ENCODE measurements at regions not wholly inside any gene's neighbourhood (a gene's known extent, or its start where the extent isn't known, plus 50 kb on each side); places are given as distances from the start of the nearest gene placed in this dataset.
A peak's percentile ranks its signal among the peaks of the same experiment; 100 is the strongest.

DNA sequence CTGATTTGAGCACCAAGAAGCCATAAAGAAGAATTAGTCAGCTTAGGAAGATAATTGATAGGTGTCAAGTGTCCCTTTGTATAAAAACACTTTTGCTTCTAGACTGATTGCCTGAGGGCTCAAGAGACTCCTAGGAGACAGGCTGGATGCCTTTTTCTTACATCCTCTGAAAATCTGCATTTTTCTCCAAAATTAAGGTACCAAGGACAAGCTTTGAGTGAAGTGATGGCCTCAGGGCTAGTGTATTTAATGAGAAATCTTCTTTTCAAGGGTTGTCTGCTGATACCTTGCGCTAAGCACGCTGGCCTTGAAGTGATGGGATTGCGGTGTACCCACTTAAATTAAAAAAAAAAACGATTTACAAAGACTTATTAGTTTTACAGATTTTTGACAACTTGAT is 304.0 kb downstream of the TLR4 start:
- intact Hi-C loops (cut with DNase I) = no loop called here
- DNase-seq (no peak), ATAC-seq (no peak)

GRCh38 chr9:118009614-118010013 is 305.4 kb downstream of the TLR4 start:
- ATAC-seq (no peak), DNase-seq (no peak)
- intact Hi-C loops (cut with DNase I) = no loop called here

GRCh38 chr9:118017607-118018122 is 313.5 kb downstream of the TLR4 start:
- DNase-seq (no peak), ATAC-seq (no peak)
- intact Hi-C loops (cut with DNase I) = no loop called here

- DNase-seq (no peak), ATAC-seq (no peak)
- intact Hi-C loops (cut with DNase I) = no loop called here
These were observed 319.4 kb downstream of the TLR4 start for GRCh38 chr9:118023644-118024043.

- ATAC-seq = no peak
- DNase-seq = no peak
- intact Hi-C loops (cut with DNase I) = no loop called here
These were observed 324.0 kb downstream of the TLR4 start for GRCh38 chr9:118028225-118028624.

DNA sequence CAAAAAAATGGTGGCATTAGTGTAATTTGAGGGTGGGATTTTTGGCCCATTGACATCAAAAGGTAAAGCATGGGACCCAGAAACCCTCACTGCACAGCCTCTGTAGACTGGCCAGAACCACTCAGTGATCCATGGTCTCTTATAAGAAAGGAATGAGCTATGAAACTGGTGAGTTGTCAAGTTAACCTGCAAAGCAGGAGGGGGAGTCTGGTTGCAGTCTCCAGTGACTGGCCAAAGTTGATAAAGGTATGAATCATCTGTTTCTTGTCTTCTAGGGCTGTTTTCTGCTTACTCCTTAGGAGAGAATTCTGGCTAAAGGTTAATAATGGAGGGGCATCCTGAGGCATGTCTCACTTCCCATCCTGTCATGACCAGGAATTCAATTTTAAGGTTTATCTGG is 325.2 kb downstream of the TLR4 start:
- DNase-seq (no peak), ATAC-seq (peak in 1 of 2 donors; percentile 54)

GRCh38 chr9:118034701-118035100 is 330.5 kb downstream of the TLR4 start:
- DNase-seq (no peak), ATAC-seq (no peak)
- intact Hi-C loops (cut with DNase I) = no loop called here

More for the DNA sequence above, 325.2 kb downstream of the TLR4 start:
- intact Hi-C loops (cut with DNase I) = no loop called here

GRCh38 chr9:118038713-118039112 is 334.5 kb downstream of the TLR4 start:
- DNase-seq = no peak
- no peak for ATAC-seq
- intact Hi-C loops (cut with DNase I) = no loop called here

- intact Hi-C loops (cut with DNase I) = no loop called here
- DNase-seq (no peak), ATAC-seq (no peak)
These were observed 354.0 kb downstream of the TLR4 start for GRCh38 chr9:118058227-118058626.

- peak; percentile 26 for DNase-seq
- no peak for ATAC-seq
- intact Hi-C loops (cut with DNase I) = no loop called here
These were observed 355.5 kb downstream of the TLR4 start for GRCh38 chr9:118059484-118060278.

DNA sequence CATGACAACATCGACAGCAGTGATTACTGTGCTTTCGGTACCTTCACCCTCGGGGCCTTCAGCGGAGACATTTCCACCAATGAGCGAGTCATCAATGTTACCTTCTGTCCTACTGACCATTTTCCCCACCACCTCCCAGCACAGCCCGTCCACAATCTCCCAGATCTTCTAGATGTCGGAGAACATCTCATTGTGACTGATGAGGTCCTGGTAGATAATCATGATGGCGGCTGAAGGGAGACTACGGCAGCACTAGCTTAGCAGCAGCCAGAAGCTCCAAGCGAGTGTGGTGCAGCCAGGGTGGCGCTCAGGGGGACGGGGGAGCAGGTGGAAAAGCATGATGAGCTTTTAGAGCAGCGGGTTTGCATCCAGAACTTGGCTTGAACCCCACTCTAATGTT is 379.0 kb downstream of the TLR4 start:
- intact Hi-C loops (cut with DNase I) = no loop called here
- DNase-seq = no peak
- no peak for ATAC-seq

- no peak for ATAC-seq
- intact Hi-C loops (cut with DNase I) = no loop called here
- no peak for DNase-seq
These were observed 383.9 kb downstream of the TLR4 start for GRCh38 chr9:118088090-118088489.

DNA sequence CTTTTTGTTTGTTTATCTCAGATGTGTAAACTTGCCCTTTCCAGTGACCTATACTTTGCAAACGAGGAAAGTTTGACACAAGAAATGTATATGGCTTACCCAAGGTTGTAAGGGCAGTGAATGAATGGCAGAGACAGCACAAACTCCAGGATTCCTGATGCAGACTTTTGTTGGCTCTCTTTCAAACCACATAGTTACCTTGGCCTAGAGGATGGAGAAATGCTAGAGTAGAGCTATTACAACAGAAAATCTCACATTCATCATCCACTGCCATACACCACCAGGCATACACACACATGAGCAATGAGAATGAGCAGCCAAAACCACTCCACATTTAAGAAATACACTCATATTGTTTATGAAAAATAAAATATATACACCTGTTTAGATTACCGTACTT is 387.0 kb downstream of the TLR4 start:
- DNase-seq = no peak
- no peak for ATAC-seq

DNA sequence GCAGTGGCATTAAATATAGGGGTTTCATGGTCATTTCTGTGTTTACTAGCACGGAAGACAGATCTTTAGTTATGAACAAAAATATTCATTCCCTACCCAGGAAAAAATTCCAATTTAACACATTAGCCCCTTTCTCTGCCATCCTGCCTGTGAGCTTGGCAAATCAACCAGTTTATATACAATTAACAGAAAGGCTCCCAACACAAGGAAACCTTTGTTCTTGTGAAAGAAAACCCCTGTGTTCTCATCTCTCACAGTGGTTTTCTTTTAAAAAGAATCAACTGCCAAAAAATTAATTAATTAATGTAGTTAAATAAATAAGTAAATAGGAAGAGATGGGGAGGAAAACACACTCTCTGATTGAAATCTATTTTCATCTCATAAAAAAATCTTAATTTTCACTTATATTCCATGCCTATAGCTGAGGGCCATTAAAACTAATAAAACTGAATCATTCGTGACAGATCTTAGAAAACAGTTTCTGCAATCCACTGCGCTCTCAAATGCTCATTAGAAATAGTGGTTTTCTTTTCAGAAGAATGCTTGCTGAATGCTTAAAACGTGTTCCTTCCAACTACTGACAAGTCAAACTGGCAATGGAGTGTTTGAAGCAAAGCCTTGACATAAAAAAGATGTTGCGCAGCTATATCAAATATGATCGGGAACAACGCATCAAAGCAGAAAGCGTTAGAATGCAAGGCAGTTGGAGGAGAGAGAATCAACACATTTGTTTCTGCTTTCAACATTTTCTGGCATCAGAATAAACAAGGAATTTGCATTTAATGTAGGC is 387.7 kb downstream of the TLR4 start:
- intact Hi-C loops (cut with DNase I) = no loop called here
- DNase-seq (no peak), ATAC-seq (no peak)

More for the DNA sequence above, 387.0 kb downstream of the TLR4 start:
- intact Hi-C loops (cut with DNase I) = no loop called here

GRCh38 chr9:118094387-118094786 is 390.2 kb downstream of the TLR4 start:
- ATAC-seq (no peak), DNase-seq (no peak)
- intact Hi-C loops (cut with DNase I) = no loop called here

- intact Hi-C loops (cut with DNase I) = no loop called here
- DNase-seq = no peak
- ATAC-seq = no peak
These were observed 396.6 kb downstream of the TLR4 start for GRCh38 chr9:118100529-118101419.

GRCh38 chr9:118104363-118104762 is 400.2 kb downstream of the TLR4 start:
- no peak for DNase-seq
- ATAC-seq = no peak
- intact Hi-C loops (cut with DNase I) = no loop called here

DNA sequence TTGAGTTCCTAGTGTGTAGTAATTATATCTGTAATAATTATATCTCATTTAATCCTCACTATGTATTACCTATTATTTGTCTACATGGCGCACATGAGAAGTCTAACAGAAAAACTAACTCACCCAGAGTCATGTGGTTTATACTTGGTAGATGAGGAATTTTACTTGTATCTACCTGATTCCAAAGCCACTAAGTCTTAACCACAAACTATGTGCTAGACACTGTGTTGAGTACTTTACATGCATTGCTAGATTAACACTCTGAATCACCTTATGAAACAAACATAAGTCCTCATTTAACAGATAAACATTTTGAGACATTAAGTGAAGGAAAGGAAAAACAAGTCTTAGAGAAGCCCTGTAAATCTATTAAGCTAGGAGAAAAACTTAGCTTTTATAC is 404.8 kb downstream of the TLR4 start:
- intact Hi-C loops (cut with DNase I) = no loop called here
- ATAC-seq (no peak), DNase-seq (no peak)

DNA sequence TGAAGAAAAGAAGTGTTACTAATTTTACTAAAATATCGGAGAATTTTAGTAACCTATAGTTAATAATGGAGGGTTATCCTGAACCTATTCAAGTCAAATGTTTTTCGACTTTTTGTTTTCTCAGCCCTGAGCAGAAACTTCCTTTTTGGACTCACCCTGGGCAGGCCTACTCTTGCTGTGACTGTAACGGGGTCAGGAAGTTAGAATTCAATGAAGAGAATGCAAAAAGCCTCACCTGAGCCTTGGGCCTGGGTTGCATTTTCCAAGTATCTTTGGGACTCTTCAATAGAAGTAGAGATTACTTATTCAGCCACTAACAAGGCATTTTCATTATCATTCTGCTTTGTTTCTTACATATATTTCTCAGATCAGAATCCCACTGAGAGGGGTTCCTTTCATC is 405.3 kb downstream of the TLR4 start:
- intact Hi-C loops (cut with DNase I) = no loop called here
- DNase-seq (no peak), ATAC-seq (no peak)

- intact Hi-C loops (cut with DNase I) = no loop called here
- DNase-seq (no peak), ATAC-seq (no peak)
These were observed 417.2 kb downstream of the TLR4 start for GRCh38 chr9:118121361-118121760.
